ENCODE measurements at regions not wholly inside any gene's neighbourhood (a gene's known extent, or its start where the extent isn't known, plus 50 kb on each side); places are given as distances from the start of the nearest gene placed in this dataset.
A peak's percentile ranks its signal among the peaks of the same experiment; 100 is the strongest.

DNA sequence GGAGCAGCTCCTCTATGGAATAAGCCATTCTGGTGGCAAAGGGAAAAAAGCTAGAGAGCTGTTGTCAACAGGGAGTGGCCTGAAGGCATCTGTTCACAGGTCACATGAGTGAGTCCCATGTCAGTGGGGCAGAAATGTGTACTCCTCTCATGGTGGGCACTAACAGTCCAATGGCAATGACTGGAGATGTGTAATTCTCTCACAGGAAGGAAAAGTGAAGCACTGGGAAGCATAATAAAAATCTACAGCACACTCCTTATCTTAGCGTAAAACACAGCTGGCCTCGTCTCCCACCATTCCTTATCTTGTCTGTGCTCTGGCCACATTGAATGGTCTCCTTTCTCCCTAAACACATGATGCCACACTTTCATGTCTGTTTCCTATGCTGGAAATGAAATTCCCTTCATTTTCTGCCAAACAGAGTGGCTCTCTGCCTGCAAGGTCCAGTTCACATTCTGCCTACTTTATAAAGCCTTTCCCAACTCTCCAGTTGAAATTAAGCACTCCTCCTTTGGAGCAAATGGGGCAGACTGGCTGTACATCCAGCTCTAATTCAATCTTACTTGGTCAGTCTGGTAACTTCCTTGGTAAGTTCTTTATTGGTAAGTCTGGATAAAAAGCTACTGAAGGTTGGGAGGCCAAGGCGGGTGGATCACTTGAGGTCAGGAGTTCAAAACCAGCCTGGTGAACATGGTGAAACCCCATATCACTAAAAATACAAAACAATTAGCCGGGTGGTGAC lies 139.8 kb downstream of the RPL22L1 start:
- DNase-seq (ENCODE audit: low spot score) = peak; percentile 66

DNA sequence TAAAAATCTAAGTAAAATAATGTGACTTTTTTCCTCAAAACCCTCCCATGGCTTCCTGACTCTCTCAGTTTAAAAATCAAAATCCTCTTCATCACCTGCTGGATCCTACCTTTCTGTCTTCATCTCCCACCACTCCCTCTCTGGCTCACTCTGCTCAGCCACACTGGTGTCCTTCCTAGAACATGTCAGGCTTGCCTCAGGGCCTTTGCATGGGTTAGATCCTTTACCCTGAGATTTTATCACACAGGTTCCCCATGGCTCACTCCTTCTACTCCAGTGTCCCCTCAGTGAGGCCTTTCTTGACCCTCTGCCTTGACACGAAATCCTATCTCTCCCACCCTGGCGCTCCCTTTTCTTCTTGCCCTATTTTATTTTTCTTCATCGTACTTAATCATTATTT lies 141.8 kb downstream of the RPL22L1 start:
- no peak for DNase-seq (ENCODE audit: low spot score)

DNA sequence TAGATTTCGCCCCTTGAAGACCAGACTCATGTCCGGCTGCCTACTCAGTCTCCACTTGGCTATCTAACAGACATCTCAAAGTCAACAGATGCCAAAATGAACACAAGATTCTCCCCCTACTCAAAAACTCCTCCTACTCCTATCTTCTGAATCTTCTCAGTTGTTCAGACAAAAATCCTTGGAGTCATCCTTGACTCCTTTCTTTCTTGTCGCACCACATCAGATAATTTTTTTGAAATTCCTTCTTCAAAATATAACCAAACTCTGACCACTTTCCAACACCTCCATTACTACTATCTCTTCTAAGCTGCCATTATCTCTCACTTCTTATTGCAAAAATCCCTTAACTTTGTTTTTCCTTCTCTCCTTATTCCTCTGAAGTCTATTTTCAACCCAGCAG lies 141.9 kb upstream of the SLC7A14 start:
- DNase-seq (ENCODE audit: low spot score) = no peak

DNA sequence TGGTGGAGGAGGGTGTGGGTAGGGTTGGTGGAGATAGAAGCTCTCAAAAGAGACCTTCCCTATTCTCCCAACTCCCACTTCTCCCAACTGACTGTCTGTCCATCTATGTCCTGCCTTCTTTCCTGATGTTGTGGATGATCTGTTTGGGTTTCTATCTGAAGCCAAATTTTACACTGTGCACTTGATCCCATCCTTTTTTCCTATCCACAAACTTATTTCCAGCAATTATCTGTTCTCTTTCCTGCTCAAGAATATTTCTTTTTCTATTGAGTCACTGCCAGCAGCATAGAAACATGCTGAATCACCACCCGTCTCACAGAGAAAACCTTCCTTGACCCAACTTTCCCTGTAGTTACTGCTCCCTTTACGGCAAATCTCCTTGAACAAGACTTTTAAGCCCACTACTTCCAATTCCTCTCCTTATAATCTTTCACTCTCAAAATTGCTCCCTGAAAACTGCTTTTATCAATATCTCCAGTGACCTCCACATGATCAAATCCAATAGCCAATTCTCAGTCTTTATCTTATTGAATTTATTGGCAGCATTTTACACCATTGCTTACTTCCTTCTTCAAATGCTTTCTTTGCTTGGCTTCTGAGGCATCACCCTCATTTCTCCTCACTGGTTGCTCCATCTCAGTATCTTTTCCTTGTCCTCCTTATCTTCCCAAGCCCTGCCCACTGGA lies 141.2 kb upstream of the SLC7A14 start:
- DNase-seq (ENCODE audit: low spot score) = peak; percentile 53

DNA sequence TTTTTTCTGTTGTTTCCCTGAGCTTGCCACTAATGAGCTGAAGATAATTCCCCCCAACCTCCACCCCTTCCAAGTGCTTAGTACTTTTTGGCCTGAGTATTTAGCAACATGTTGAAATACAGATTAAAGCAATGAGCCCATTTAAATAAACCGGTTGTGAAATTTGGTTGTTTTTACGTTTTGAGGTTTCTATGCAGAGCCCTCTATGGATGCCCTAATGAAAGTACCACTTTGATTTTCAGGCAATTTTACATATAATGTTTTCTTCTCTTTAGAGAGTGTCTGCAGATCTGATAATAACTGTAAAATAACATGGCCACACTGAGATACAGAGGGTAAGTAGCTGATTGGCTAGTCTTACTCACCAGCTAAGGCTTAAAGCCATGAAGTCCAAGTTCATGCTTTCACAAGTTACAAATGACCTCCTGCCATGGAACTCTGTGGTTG lies 139.4 kb upstream of the SLC7A14 start:
- DNase-seq (ENCODE audit: low spot score) = no peak

DNA sequence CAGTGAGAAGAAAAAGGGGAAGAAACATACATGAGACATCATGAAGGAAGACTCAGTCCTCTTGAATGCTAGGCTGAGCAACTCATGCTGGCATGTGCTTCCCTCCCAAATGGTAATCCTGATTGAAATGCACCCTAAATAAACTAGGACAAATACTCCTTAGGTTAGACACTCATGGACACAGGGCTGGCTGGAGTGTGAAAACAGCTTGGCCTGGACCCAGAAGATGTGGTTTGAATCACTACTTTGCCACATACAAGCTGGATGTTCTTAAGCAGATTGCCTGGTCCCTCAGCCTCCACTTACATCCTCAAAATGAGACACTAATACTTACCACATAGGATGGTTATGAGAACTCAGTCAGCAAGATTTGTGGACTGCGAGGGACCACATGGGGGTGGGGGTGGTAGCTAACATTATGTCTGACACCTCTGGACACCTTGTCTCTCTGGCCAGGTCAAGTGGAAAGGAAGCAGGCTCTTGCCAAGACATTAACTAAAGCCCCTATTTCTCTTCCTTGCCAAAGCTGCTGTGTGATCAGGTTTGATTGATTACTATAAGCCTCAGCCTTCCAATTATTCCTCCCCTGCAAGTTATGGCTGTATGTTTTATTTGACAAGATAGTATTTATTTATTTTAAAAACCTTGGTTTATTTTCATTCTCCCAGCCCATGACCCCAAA lies 138.9 kb upstream of the SLC7A14 start:
- DNase-seq (ENCODE audit: low spot score) = no peak

DNA sequence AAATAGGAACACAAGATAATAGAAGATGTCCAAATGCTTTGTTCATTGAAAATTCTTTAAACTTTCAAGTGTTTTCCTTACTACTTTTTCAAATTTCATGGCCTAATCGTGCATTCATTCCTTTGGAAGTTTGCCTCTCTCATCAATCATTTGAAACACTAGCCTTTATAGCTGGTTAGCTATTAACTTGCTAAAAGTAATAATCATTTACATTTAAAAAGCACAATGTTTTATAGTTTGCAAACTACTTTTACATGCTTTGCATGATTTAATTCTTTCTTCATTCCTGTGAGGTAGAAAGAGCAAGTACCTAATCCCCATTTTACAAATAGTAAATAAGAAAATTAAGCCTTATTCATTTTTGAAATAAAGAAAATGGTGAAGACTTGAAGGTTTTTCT lies 137.4 kb upstream of the SLC7A14 start:
- DNase-seq (ENCODE audit: low spot score) = no peak

DNA sequence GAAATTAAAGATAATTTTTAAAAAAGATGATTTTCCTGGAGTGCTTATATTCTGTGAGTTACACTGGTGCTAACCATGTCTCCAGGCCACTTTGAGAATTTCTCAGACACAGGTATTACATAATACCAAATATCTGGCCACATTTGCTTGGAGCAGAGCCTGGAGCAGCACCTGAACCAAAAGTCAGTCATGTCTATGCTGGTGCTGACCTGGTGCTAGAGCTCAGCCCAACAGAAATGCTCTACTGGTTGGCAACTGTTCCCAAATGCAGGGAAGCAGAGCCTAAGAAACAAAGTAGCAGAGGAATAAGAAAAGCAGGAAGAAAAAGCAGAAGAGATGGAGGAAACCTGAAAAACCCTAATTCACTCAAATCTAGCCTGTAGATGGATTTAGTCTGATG lies 135.7 kb upstream of the SLC7A14 start:
- DNase-seq (ENCODE audit: low spot score) = no peak

DNA sequence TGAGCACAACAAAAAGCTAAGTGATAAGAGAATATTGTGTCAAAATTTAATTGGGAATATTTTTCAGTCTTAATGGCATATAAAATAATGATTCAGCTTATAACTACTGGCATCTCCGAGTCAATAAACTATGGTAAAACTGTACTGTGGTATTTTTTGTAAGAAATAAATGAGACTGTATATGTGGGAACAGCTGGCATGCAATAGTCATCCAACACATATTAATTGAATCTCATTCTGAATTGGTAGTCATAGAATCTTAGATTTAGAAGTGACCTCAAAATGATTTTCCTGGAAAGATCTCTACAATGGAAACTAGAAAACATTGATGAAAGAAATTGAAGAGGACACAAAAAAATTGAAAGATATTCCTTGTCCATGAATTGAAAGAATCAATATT lies 133.4 kb upstream of the SLC7A14 start:
- no peak for DNase-seq (ENCODE audit: low spot score)

DNA sequence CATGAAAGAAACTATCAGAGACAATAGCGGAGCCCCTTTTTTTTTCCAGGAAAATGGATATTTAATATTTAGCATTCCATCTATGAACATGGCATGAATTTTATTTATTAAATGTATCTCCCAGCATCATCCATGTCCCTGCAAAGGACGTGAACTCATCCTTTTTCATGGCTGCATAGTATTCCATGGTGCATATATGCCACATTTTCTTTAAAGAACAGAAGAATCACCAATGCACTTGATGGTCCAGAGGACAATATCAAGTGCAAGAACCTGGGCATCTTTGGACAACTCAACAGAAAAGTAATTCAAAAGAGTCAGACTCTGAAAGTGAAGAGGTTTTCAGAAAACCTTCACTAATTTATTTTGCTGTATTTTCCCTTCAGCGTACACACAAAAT lies 133.0 kb upstream of the SLC7A14 start:
- no peak for DNase-seq (ENCODE audit: low spot score)

DNA sequence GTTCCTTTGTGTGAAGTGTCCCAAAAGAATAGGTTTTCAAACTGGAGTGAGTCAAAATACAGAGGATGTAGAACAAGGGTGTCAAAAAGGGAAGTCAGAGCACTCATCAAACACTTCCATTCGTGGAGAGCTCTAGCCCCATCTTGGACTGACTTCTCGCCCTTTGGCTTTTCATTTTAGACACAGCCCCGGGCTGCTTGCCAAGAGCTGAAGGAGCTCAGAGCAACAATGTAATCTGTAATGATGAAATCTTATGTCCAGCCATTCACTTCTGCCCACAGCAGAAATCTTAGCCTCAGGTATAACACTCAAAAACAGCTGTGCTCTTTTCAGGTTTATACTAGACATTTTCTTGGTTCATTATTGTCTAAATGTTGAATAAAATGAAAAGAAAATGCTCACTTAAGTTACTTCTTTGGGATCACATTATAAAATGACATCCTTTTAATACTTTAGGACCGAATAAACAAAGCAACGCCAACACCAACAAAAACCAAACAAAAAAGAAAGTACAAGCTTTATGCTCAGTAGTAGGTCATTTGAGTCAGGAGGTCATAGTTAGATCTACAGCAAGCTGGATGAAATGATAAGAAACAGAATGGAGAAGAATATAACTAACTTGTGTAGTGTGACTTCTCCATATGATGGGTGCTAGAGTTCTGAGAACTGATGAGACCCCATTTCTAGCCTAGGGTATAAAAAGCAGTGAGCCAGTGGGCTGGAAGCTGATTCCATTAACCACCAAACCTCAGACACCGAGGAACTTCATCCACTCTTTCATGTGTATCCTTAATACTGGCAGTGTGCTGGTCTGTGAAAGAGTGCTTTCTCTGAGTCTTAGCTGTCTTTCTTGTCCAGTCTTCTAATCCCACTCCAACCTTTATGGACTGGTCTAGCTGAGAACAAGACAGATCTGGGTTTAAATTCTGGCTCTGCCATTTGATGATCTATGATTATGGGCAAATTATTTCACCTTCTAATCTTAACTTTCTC lies 131.8 kb upstream of the SLC7A14 start:
- DNase-seq (ENCODE audit: low spot score) = no peak

DNA sequence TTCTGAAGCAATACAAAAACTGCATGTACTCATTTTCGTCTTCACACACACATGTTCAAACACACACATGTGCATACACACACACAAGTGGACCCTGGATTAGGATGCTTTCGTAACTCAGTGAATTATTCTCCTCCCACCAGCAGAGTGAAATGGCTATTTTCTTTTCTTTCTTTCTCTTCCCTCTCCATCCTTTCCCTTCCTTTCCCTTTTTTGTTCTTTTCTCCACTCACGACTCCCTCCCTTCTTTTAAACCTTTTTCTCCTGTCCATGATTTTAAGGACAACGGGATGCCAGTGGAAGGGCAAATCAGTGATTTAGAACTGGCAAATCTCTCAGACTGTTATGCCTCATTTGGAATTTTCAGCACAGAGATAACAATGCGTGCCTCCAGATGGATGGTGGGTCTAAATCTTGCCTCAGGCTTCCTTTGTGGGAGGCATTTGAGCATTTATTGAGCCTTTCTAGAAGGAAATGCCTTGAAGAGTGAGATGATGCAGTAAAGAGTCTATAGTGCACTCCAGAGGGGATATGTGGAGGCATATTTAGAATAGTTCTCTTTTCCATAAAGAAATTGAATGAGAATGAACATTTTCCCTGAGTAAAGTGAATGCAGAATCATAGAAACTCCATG lies 130.4 kb upstream of the SLC7A14 start:
- DNase-seq (ENCODE audit: low spot score) = no peak

DNA sequence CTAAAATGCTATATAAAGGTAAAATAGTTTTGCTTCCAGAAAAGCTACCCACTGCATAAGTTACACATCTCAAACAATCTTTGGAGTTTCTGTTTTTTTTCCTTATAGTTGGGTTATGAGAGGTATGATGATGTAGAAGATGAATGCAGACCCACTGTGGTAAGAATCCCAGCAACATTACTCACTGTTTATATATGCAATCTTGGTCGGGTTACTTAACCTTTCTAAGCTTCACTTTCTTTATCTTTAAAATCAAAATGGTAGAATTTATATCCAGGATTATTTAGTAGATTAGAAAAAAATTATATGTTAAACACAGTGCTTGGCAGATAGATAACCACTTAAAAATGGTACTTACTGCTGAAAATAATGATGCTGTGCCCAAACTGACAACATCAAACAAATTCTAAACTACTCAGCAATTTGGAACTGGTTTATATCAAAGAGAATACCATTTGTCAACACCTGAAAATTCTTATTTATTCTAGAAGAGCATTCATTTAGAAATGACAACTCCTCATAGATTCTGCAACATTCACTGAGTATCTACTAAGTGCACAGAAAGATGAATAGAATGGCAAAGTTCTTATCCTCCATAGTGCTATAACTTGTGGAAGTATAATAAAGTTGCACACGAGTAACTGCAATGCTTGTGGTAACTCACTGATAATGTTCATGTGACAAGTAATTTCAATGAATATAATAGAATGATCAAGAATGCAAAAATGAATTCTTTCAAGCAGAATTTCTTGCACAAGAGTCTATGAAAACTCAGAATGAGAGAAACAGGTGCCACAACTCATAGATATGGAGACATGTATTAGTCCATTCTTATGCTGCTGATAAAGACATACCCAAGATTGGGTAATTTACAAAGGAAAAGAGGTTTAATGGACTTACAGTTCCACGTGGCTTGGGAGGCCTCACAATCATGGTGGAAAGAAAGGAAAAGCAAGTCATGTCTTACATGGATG lies 129.0 kb upstream of the SLC7A14 start:
- DNase-seq (ENCODE audit: low spot score) = no peak

DNA sequence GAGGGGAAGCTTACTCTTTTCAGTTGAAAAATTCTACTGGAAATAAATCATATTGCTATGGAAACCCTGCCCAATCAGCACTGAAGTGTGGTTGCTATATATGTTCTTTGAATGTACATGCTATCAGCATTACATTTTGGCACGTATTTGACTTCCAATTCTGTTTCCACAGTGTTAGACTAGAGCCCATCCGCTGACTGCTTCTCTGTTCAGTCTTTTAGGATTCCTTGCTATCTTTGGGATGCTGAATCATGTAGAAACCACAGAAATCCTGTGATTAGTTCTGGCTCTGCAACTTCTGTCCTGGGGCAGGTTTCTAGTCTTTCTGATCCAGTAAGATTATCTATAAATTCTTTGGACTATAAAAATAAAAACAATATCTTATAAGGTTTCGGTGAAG lies 128.2 kb upstream of the SLC7A14 start:
- DNase-seq (ENCODE audit: low spot score) = no peak

DNA sequence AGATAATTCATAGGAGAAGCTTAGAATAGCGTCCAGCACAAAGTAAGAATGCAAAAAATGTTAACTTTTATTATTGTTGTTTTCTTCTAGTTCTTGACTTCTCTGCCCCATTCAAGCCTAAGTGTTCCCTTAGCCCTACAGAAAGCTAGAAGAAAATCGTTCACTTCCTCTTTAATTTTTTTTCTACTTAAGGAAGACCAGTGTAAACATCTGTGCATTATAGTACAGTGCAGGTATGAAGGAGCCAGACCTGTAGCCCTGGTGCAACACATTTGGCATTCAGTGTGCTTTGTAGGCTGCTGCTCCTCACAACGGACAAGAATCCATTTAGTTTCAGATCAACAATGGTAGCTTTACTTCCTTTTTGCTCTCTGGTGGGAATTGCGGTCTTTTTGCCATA lies 127.8 kb upstream of the SLC7A14 start:
- DNase-seq (ENCODE audit: low spot score) = no peak

DNA sequence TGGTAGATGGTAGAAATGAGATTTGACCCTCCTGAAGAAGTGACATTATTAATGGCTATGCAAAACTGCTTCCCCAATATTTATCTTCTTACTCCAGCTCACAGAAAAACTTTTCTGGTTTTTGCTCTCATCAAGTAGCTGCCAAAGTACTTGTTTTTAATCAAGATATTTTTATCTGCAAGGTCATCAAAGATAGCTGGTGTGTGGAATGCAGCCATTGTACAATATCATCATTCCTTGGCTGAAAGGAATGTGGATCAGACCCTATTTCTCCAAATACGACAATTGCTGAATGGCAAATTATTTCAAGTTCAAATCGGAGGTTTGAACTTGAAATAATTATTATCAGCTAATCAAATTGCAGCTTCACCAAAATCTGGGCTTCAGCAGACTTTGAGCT lies 126.9 kb upstream of the SLC7A14 start:
- DNase-seq (ENCODE audit: low spot score) = no peak

DNA sequence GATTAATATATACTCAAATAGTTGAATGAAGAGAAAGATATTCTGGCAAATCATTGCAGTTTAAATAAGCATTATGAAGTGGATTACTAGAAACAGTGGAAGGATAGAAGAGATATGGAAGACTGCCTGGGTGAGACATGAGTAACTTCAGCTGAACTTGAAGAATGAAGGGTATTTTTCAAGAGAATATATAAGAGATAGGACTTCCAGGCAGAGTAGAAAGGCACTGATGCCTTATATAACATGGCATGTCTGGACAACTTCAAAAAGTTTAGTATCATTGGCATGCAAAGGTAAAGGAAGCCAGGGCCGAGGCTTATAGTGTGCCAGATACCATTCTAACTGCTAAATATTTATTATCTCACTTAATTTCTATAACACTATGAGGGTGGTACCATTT lies 126.5 kb upstream of the SLC7A14 start:
- no peak for DNase-seq (ENCODE audit: low spot score)

DNA sequence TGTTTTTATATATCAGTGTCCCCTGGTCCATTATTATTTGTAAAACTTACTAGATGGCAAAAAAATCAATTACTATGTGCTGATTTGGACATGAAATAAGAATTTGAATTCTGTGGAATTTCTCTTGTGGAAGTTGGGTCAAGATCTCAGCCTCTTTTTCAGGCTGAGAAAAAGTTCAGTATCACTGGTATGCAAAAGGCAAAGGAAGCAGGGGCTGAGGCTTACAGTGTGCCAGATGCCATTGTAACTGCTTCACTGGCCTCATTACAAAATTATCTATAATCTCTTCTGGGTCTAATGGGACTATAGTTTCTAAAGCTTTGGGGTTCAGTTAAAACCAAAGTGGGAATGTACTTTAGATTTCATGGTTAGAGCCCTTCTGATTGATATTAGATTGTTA lies 125.9 kb upstream of the SLC7A14 start:
- DNase-seq (ENCODE audit: low spot score) = no peak

DNA sequence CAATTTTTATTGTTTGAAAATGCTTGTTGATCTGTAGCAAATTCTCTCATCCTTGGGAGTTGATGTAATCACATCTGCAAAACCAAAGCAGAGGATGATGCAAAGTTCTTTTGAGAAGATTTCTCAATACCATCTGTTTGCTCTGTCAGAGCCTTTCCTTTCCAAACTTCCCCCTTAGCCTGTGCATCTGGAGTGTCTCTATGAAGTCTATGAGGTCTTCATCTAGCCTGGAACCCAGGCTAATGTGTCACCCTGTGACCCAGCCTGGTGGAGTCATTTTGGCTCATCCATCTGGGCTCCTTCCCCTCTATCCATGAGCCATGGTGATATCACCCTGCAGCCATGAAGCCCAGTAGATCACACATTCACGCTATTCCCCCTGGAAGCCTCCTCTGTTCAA lies 123.2 kb upstream of the SLC7A14 start:
- DNase-seq (ENCODE audit: low spot score) = no peak

DNA sequence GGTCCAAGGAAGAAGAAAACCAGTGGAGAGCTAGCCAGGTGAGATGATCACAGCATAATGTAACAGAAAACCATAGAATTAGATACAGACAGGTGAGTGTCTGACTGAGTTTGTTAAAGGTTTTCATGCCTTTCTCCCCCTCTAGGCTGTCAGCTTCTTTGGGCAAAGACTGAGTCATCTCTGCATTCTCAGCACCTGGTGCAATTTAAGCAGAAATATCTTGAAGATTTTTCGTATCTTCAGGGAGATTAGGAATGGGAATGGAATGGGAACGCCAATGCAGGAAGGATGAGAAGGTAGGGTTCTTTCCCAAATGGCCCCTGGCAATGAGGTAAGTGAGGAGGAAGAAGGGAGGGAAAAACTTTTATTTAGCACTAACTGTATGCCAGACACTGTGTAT lies 122.0 kb upstream of the SLC7A14 start:
- DNase-seq (ENCODE audit: low spot score) = no peak

All from hematopoietic multipotent progenitor cell treated with erythropoietin and hydrocortisone succinate and interleukin-3 and kit ligand, for 15 days (in vitro differentiated cells).